H9 (cell line): ENCODE measurements at regions not wholly inside any gene's neighbourhood (a gene's known extent, or its start where the extent isn't known, plus 50 kb on each side); places are given as distances from the start of the nearest gene placed in this dataset.

ENCODE experiments used
- DNase-seq: peaks from one replicate; pipeline ENCODE4 v3.0.0-alpha.2; 2017
- H2AFZ ChIP-seq: one replicate; pipeline ENCODE4 v1.6.1; 2013; ENCODE audit warnings: mild to moderate bottlenecking, low read length, control low read depth, moderate library complexity
- H2AK5ac ChIP-seq: 2 replicates; pipeline ENCODE4 v1.6.1; 2013; ENCODE audit warnings: low read length, control low read depth, mixed read lengths; ENCODE audit not compliant: insufficient read length
- H2BK120ac ChIP-seq: one replicate; pipeline ENCODE4 v1.6.1; 2013; ENCODE audit warnings: low read depth, mild to moderate bottlenecking, low read length, control low read depth, inconsistent platforms; ENCODE audit not compliant: poor library complexity, severe bottlenecking
- H2BK12ac ChIP-seq: 2 replicates; pipeline ENCODE4 v1.6.1; 2013; ENCODE audit warnings: low read length, control low read depth, mixed read lengths, low read depth; ENCODE audit not compliant: insufficient read length
- H2BK15ac ChIP-seq: 2 replicates; pipeline ENCODE4 v1.6.1; 2013; ENCODE audit warnings: low read depth, low read length, control low read depth
- H2BK20ac ChIP-seq: one replicate; pipeline ENCODE4 v1.6.1; 2013; ENCODE audit warnings: low read depth, mild to moderate bottlenecking, low read length, control low read depth, inconsistent platforms; ENCODE audit not compliant: poor library complexity, severe bottlenecking
- H2BK5ac ChIP-seq: 2 replicates; pipeline ENCODE4 v1.6.1; 2013; ENCODE audit warnings: low read length, control low read depth, mixed read lengths; ENCODE audit not compliant: insufficient read length
- H3K14ac ChIP-seq: 2 replicates; pipeline ENCODE4 v1.6.1; 2013; ENCODE audit warnings: low read length, control low read depth; ENCODE audit not compliant: insufficient read depth
- H3K18ac ChIP-seq: 2 replicates; pipeline ENCODE4 v1.6.1; 2013; ENCODE audit warnings: low read depth, mild to moderate bottlenecking, mixed read lengths, low read length, control low read depth; ENCODE audit not compliant: insufficient read length
- H3K23ac ChIP-seq: 2 replicates; pipeline ENCODE4 v1.6.1; 2013; ENCODE audit warnings: low read length, control low read depth, mixed read lengths, low read depth; ENCODE audit not compliant: insufficient read length
- H3K23me2 ChIP-seq: 2 replicates; pipeline ENCODE4 v1.6.1; 2013; ENCODE audit warnings: low read depth, mild to moderate bottlenecking, mixed read lengths, low read length, control low read depth; ENCODE audit not compliant: insufficient read length, poor library complexity, severe bottlenecking
- H3K27ac ChIP-seq: 2 replicates; pipeline ENCODE4 v1.5.1; 2013; ENCODE audit warnings: low read length, control low read depth, mixed read lengths, low read depth; ENCODE audit not compliant: insufficient read length
- H3K27me3 ChIP-seq: 2 replicates; pipeline ENCODE4 v1.6.1; 2013; ENCODE audit warnings: low read length, control low read depth, inconsistent platforms; ENCODE audit not compliant: insufficient read depth
- H3K4ac ChIP-seq: 2 replicates; pipeline ENCODE4 v1.6.1; 2013; ENCODE audit warnings: low read depth, mild to moderate bottlenecking, control low read depth, inconsistent platforms, low read length, moderate library complexity
- H3K4me1 ChIP-seq: 2 replicates; pipeline ENCODE4 v1.6.1; 2013; ENCODE audit warnings: low read length, control low read depth, inconsistent platforms; ENCODE audit not compliant: insufficient read depth
- H3K4me2 ChIP-seq: 2 replicates; pipeline ENCODE4 v1.6.1; 2013; ENCODE audit warnings: low read length, control low read depth, mixed read lengths; ENCODE audit not compliant: insufficient read length, insufficient read depth
- H3K56ac ChIP-seq: 2 replicates; pipeline ENCODE4 v1.6.1; 2013; ENCODE audit warnings: low read depth, mild to moderate bottlenecking, mixed read lengths, low read length, control low read depth; ENCODE audit not compliant: insufficient read length
- H3K79me1 ChIP-seq: 2 replicates; pipeline ENCODE4 v1.6.1; 2013; ENCODE audit warnings: low read depth, mild to moderate bottlenecking, moderate library complexity, low read length, control low read depth, inconsistent platforms; ENCODE audit not compliant: insufficient read depth, poor library complexity, severe bottlenecking
- H3K79me2 ChIP-seq: 2 replicates; pipeline ENCODE4 v1.6.1; 2013; ENCODE audit warnings: low read length, control low read depth, inconsistent platforms; ENCODE audit not compliant: insufficient read depth
- H3K9ac ChIP-seq: 2 replicates; pipeline ENCODE4 v1.6.1; 2013; ENCODE audit warnings: low read length, control low read depth, mixed read lengths; ENCODE audit not compliant: insufficient read length; ENCODE audit errors: extremely low read depth
- H3K9me3 ChIP-seq: one replicate; pipeline ENCODE4 v1.6.1; 2013; ENCODE audit warnings: low read depth, low read length, inconsistent platforms; ENCODE audit not compliant: control insufficient read depth
- H3T11ph ChIP-seq: one replicate; pipeline ENCODE4 v1.6.1; 2013; ENCODE audit warnings: mild to moderate bottlenecking, low read length, control low read depth, inconsistent platforms
- H4K20me1 ChIP-seq: one replicate; pipeline ENCODE4 v1.6.1; 2013; ENCODE audit not compliant: control insufficient read depth, insufficient read length, insufficient read depth
- H4K5ac ChIP-seq: 2 replicates; pipeline ENCODE4 v1.6.1; 2013; ENCODE audit warnings: low read depth, mild to moderate bottlenecking, mixed read lengths, low read length, control low read depth; ENCODE audit not compliant: insufficient read length
- H4K8ac ChIP-seq: replicated peaks from 2 replicates; pipeline ENCODE4 v1.6.1; 2013; ENCODE audit warnings: low read length, control low read depth, mixed read lengths, low read depth; ENCODE audit not compliant: insufficient read length
- H4K91ac ChIP-seq: 2 replicates; pipeline ENCODE4 v1.6.1; 2013; ENCODE audit warnings: low read depth, mild to moderate bottlenecking, moderate library complexity, mixed read lengths, low read length, control low read depth; ENCODE audit not compliant: insufficient read length
- H3K27ac Mint-ChIP-seq, 3 experiments: 2 replicates in 2 of 3; 3 replicates in 1 of 3; pipeline ENCODE4 v1.8.0; 2020 to 2021; ENCODE audit warnings: mixed read lengths in 3 of 3, mild to moderate bottlenecking in 1 of 3, moderate library complexity in 1 of 3
- H3K27me3 Mint-ChIP-seq: 2 replicates; pipeline ENCODE4 v1.8.0; 2021; ENCODE audit warnings: low read depth, mild to moderate bottlenecking, moderate library complexity, mixed read lengths
- H3K36me3 Mint-ChIP-seq, 3 experiments: 2 replicates in 2 of 3; 3 replicates in 1 of 3; pipeline ENCODE4 v1.8.0; 2020 to 2021; ENCODE audit warnings: low read depth in 3 of 3, mixed read lengths in 3 of 3; ENCODE audit not compliant: insufficient read depth in 1 of 3
- H3K4me1 Mint-ChIP-seq, 2 experiments: 2 replicates each; pipeline ENCODE4 v1.8.0; 2020; ENCODE audit warnings: mixed read lengths in 2 of 2
- H3K4me3 Mint-ChIP-seq, 2 experiments: 2 replicates in 1 of 2; 3 replicates in 1 of 2; pipeline ENCODE4 v1.8.0; 2020 to 2021; ENCODE audit warnings: mild to moderate bottlenecking in 2 of 2, mixed read lengths in 2 of 2, moderate library complexity in 1 of 2
- H3K9me3 Mint-ChIP-seq, 2 experiments: 2 replicates in 1 of 2; 3 replicates in 1 of 2; pipeline ENCODE4 v1.8.0; 2020; ENCODE audit warnings: mild to moderate bottlenecking in 2 of 2, mixed read lengths in 2 of 2, moderate library complexity in 1 of 2
- WGBS: extraction: QIAGEN DNeasy Blood & Tissue Kit; methylation state at CpG from one replicate; pipeline ENCODE4 v1.1.7; 2013; ENCODE audit warnings: missing lambda C conversion rate, low lambda C conversion rate, mixed read lengths; ENCODE audit not compliant: insufficient read length; ENCODE audit errors: extremely low coverage; 5-methylcytosine and 5-hydroxymethylcytosine counted together
- TF ChIP-seq, protein P1 (sequence below): fragments of 200-600 bp; sonication (generic); conservative IDR thresholded peaks from 3 replicates; pipeline ENCODE4 v1.8.0; 2021; ENCODE audit warnings: antibody characterized with exemption, mild to moderate bottlenecking

DNA sequence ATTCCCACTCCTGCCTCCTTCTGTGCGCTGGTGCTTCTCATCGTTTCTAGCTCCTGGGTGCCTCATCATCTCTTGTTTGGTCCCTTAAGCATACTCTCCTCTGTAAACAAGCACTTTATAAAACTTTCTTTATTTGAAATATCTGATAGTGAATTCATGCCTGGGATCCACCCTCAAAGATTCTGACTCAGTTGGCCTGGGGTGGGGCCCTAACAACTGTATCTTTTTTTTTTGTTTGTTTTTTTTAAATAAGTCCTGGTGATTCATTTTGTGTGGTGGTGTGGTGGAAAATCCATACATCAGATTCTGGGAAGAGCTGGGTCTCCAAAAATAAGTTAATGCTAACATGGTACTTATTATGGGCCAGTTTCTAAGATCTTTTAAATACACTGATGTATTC, 678.3 kb downstream of the TOX3 start:
- Histone ChIP-seq H3K14ac (no peak overlapping the region), H3K27ac (no peak overlapping the region), H4K20me1 (no peaks in the 10 kb centered on the region), H2BK20ac (no peak overlapping the region), H3K9ac (no peak overlapping the region), H3K4ac (no peak overlapping the region), H2AK5ac (no peak overlapping the region), H3K79me1 (no peaks in the 10 kb centered on the region), H2BK120ac (no peak overlapping the region), H3K4me1 (no peaks in the 10 kb centered on the region), H3K23me2 (no peaks in the 10 kb centered on the region), H4K5ac (no peak overlapping the region), H3K56ac (no peak overlapping the region), H2BK5ac (no peak overlapping the region), H4K91ac (no peak overlapping the region), H2BK12ac (no peak overlapping the region), H2BK15ac (no peak overlapping the region), H3K9me3 (no peaks in the 10 kb centered on the region), H3T11ph (no peak overlapping the region), H2AFZ (no peak overlapping the region), H3K18ac (no peak overlapping the region), H4K8ac (no peak overlapping the region), H3K79me2 (no peaks in the 10 kb centered on the region), H3K4me2 (no peak overlapping the region), H3K23ac (no peak overlapping the region), H3K27me3 (no peaks in the 10 kb centered on the region)
- WGBS = no CpG with 5 or more reads among the region's 2 CpGs
- H3K27me3 Mint-ChIP-seq = no peaks in the 10 kb centered on the region; the same call in 1 of the 2 replicates
- H3K9me3 Mint-ChIP-seq = no peaks in the 10 kb centered on the region
- H3K36me3 Mint-ChIP-seq = no peaks in the 10 kb centered on the region
- no peak overlapping the region for H3K27ac Mint-ChIP-seq
- H3K4me3 Mint-ChIP-seq = no peak overlapping the region
- TF ChIP-seq, protein P1, sequence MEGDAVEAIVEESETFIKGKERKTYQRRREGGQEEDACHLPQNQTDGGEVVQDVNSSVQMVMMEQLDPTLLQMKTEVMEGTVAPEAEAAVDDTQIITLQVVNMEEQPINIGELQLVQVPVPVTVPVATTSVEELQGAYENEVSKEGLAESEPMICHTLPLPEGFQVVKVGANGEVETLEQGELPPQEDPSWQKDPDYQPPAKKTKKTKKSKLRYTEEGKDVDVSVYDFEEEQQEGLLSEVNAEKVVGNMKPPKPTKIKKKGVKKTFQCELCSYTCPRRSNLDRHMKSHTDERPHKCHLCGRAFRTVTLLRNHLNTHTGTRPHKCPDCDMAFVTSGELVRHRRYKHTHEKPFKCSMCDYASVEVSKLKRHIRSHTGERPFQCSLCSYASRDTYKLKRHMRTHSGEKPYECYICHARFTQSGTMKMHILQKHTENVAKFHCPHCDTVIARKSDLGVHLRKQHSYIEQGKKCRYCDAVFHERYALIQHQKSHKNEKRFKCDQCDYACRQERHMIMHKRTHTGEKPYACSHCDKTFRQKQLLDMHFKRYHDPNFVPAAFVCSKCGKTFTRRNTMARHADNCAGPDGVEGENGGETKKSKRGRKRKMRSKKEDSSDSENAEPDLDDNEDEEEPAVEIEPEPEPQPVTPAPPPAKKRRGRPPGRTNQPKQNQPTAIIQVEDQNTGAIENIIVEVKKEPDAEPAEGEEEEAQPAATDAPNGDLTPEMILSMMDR = no peak
- no peak for DNase-seq
- peaks cover 7 to 15% of the 10 kb centered on the region in 2 experiments for H3K4me1 Mint-ChIP-seq
